Tibial nerve (tissue), 4 donors: ENCODE measurements at regions not wholly inside any gene's neighbourhood (a gene's known extent, or its start where the extent isn't known, plus 50 kb on each side); places are given as distances from the start of the nearest gene placed in this dataset.

Source experiments
- EP300 ChIP-seq, 2 donors: sonication (generic); formaldehyde crosslinking; IDR thresholded peaks; one replicate each; pipeline ENCODE4 v1.6.1; 2017; ENCODE audit warnings: antibody characterized with exemption in 2 of 2, mild to moderate bottlenecking in 1 of 2
- POLR2A ChIP-seq, 2 donors: fragments of 450-650 bp; IDR thresholded peaks; one replicate each; pipeline ENCODE4 v1.6.1; 2017; ENCODE audit warnings: antibody characterized with exemption in 2 of 2, mild to moderate bottlenecking in 2 of 2, moderate library complexity in 2 of 2
- TF ChIP-seq, protein P1 (sequence below), 5 experiments: fragments of 200-600 bp in 3 of 5; fragments of 450-650 bp in 2 of 5; sonication (generic) in 3 of 5; IDR thresholded peaks; one replicate each; pipeline ENCODE4 v1.5.1; 2016 to 2019; ENCODE audit warnings: antibody characterized with exemption in 5 of 5, mild to moderate bottlenecking in 3 of 5, moderate library complexity in 2 of 5

DNA sequence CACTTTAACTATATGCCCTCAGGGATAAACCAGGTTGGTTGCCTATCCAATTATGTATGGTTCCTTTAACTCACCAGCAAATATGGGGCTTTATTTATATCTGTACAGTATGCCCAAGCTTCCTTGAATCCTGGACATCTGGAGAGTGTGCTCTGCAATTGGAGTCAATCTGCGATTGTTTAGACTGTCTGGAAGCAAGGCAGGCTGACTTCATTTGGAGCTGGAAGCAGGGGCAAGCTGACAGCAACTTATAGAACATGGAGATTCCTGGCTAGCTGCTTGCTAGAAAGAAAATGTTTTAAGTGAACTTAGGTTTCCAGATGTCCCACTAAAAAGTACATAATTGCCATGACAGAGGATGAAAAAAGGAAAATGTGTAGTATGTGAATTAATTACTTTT, 63.7 kb upstream of the TPRG1 start:
- TF ChIP-seq, protein P1, sequence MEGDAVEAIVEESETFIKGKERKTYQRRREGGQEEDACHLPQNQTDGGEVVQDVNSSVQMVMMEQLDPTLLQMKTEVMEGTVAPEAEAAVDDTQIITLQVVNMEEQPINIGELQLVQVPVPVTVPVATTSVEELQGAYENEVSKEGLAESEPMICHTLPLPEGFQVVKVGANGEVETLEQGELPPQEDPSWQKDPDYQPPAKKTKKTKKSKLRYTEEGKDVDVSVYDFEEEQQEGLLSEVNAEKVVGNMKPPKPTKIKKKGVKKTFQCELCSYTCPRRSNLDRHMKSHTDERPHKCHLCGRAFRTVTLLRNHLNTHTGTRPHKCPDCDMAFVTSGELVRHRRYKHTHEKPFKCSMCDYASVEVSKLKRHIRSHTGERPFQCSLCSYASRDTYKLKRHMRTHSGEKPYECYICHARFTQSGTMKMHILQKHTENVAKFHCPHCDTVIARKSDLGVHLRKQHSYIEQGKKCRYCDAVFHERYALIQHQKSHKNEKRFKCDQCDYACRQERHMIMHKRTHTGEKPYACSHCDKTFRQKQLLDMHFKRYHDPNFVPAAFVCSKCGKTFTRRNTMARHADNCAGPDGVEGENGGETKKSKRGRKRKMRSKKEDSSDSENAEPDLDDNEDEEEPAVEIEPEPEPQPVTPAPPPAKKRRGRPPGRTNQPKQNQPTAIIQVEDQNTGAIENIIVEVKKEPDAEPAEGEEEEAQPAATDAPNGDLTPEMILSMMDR (IDR thresholded peaks at IDR 0.05), result no peak
- TF ChIP-seq POLR2A (IDR thresholded peaks at IDR 0.05), result no peak
- TF ChIP-seq EP300 (IDR thresholded peaks at IDR 0.05), result no peak
